ENCODE measurements at regions not wholly inside any gene's neighbourhood (a gene's known extent, or its start where the extent isn't known, plus 50 kb on each side); places are given as distances from the start of the nearest gene placed in this dataset.
A peak's percentile ranks its signal among the peaks of the same experiment; 100 is the strongest.

- Histone ChIP-seq H3K27me3 (ENCODE audit: control insufficient read depth in 1 of 2, insufficient read depth in 2 of 2, low read length in 2 of 2) (no peaks in the 10 kb centered on the region), H3K4me3 (ENCODE audit: low read length in 2 of 2) (no peak overlapping the region), H3K36me3 (ENCODE audit: control insufficient read depth in 2 of 2, insufficient read depth in 2 of 2, low read length in 2 of 2) (no peaks in the 10 kb centered on the region), H3K9me3 (ENCODE audit: control insufficient read depth in 2 of 2, low read length in 2 of 2) (no peaks in the 10 kb centered on the region), H3K4me1 (ENCODE audit: control insufficient read depth, insufficient read depth, low read length) (no peaks in the 10 kb centered on the region), H3K27ac (ENCODE audit: low read length) (no peak overlapping the region), H3K9ac (ENCODE audit: low read length in 2 of 2) (no peak overlapping the region)
Observed at GRCh38 chr13:105033999-105034398, 1501.5 kb downstream of the EFNB2 start.

GRCh38 chr13:105031306-105031705 is 1504.2 kb downstream of the EFNB2 start:
- no peak overlapping the region for H3K27ac ChIP-seq (ENCODE audit: low read length)
- no peaks in the 10 kb centered on the region for H3K9me3 ChIP-seq (ENCODE audit: control insufficient read depth in 2 of 2, low read length in 2 of 2)

GRCh38 chr13:105030851-105031250 is 1504.6 kb downstream of the EFNB2 start:
- Histone ChIP-seq H3K4me1 (ENCODE audit: control insufficient read depth, insufficient read depth, low read length) (no peaks in the 10 kb centered on the region), H3K4me3 (ENCODE audit: low read length in 2 of 2) (no peak overlapping the region), H3K27ac (ENCODE audit: low read length) (no peak overlapping the region), H3K36me3 (ENCODE audit: control insufficient read depth in 2 of 2, insufficient read depth in 2 of 2, low read length in 2 of 2) (no peaks in the 10 kb centered on the region), H3K9me3 (ENCODE audit: control insufficient read depth in 2 of 2, low read length in 2 of 2) (no peaks in the 10 kb centered on the region), H3K9ac (ENCODE audit: low read length in 2 of 2) (no peak overlapping the region), H3K27me3 (ENCODE audit: control insufficient read depth in 1 of 2, insufficient read depth in 2 of 2, low read length in 2 of 2) (no peaks in the 10 kb centered on the region)

More at GRCh38 chr13:105031306-105031705, 1504.2 kb downstream of the EFNB2 start:
- H3K36me3 ChIP-seq (ENCODE audit: control insufficient read depth in 2 of 2, insufficient read depth in 2 of 2, low read length in 2 of 2): no peaks in the 10 kb centered on the region
- H3K4me3 ChIP-seq (ENCODE audit: low read length in 2 of 2): no peak overlapping the region
- no peaks in the 10 kb centered on the region for H3K4me1 ChIP-seq (ENCODE audit: control insufficient read depth, insufficient read depth, low read length)
- H3K27me3 ChIP-seq (ENCODE audit: control insufficient read depth in 1 of 2, insufficient read depth in 2 of 2, low read length in 2 of 2): no peaks in the 10 kb centered on the region
- H3K9ac ChIP-seq (ENCODE audit: low read length in 2 of 2): no peak overlapping the region

GRCh38 chr13:105019073-105019472 is 1516.4 kb downstream of the EFNB2 start:
- H3K4me1 ChIP-seq (ENCODE audit: control insufficient read depth, insufficient read depth, low read length): no peaks in the 10 kb centered on the region
- H3K9ac ChIP-seq (ENCODE audit: low read length in 2 of 2): no peak overlapping the region
- H3K4me3 ChIP-seq (ENCODE audit: low read length in 2 of 2): no peak overlapping the region
- no peaks in the 10 kb centered on the region for H3K9me3 ChIP-seq (ENCODE audit: control insufficient read depth in 2 of 2, low read length in 2 of 2)
- H3K27ac ChIP-seq (ENCODE audit: low read length): no peak overlapping the region
- no peaks in the 10 kb centered on the region for H3K27me3 ChIP-seq (ENCODE audit: control insufficient read depth in 1 of 2, insufficient read depth in 2 of 2, low read length in 2 of 2)
- no peaks in the 10 kb centered on the region for H3K36me3 ChIP-seq (ENCODE audit: control insufficient read depth in 2 of 2, insufficient read depth in 2 of 2, low read length in 2 of 2)

- no peak overlapping the region for H3K4me3 ChIP-seq (ENCODE audit: low read length in 2 of 2)
- H3K9me3 ChIP-seq (ENCODE audit: control insufficient read depth in 2 of 2, low read length in 2 of 2): no peaks in the 10 kb centered on the region
- no peaks in the 10 kb centered on the region for H3K4me1 ChIP-seq (ENCODE audit: control insufficient read depth, insufficient read depth, low read length)
- no peak overlapping the region for H3K27ac ChIP-seq (ENCODE audit: low read length)
- H3K27me3 ChIP-seq (ENCODE audit: control insufficient read depth in 1 of 2, insufficient read depth in 2 of 2, low read length in 2 of 2): no peaks in the 10 kb centered on the region
- H3K36me3 ChIP-seq (ENCODE audit: control insufficient read depth in 2 of 2, insufficient read depth in 2 of 2, low read length in 2 of 2): no peaks in the 10 kb centered on the region
- no peak overlapping the region for H3K9ac ChIP-seq (ENCODE audit: low read length in 2 of 2)
Observed at GRCh38 chr13:105016266-105016665, 1519.2 kb downstream of the EFNB2 start.

- Histone ChIP-seq H3K27me3 (ENCODE audit: control insufficient read depth in 1 of 2, insufficient read depth in 2 of 2, low read length in 2 of 2) (no peaks in the 10 kb centered on the region), H3K9me3 (ENCODE audit: control insufficient read depth in 2 of 2, low read length in 2 of 2) (no peaks in the 10 kb centered on the region), H3K9ac (ENCODE audit: low read length in 2 of 2) (no peak overlapping the region), H3K27ac (ENCODE audit: low read length) (no peak overlapping the region), H3K36me3 (ENCODE audit: control insufficient read depth in 2 of 2, insufficient read depth in 2 of 2, low read length in 2 of 2) (no peaks in the 10 kb centered on the region), H3K4me3 (ENCODE audit: low read length in 2 of 2) (no peak overlapping the region), H3K4me1 (ENCODE audit: control insufficient read depth, insufficient read depth, low read length) (no peaks in the 10 kb centered on the region)
Observed at GRCh38 chr13:105008604-105009003, 1526.9 kb downstream of the EFNB2 start.

- H3K27me3 ChIP-seq (ENCODE audit: control insufficient read depth in 1 of 2, insufficient read depth in 2 of 2, low read length in 2 of 2): no peaks in the 10 kb centered on the region
- no peak overlapping the region for H3K4me3 ChIP-seq (ENCODE audit: low read length in 2 of 2)
- H3K4me1 ChIP-seq (ENCODE audit: control insufficient read depth, insufficient read depth, low read length): no peaks in the 10 kb centered on the region
- no peak overlapping the region for H3K27ac ChIP-seq (ENCODE audit: low read length)
- H3K36me3 ChIP-seq (ENCODE audit: control insufficient read depth in 2 of 2, insufficient read depth in 2 of 2, low read length in 2 of 2): no peaks in the 10 kb centered on the region
- no peak overlapping the region for H3K9ac ChIP-seq (ENCODE audit: low read length in 2 of 2)
- H3K9me3 ChIP-seq (ENCODE audit: control insufficient read depth in 2 of 2, low read length in 2 of 2): no peaks in the 10 kb centered on the region
Observed at GRCh38 chr13:105007166-105007808, 1528.2 kb downstream of the EFNB2 start.

- Histone ChIP-seq H3K9ac (ENCODE audit: low read length in 2 of 2) (no peak overlapping the region), H3K36me3 (ENCODE audit: control insufficient read depth in 2 of 2, insufficient read depth in 2 of 2, low read length in 2 of 2) (no peaks in the 10 kb centered on the region), H3K4me1 (ENCODE audit: control insufficient read depth, insufficient read depth, low read length) (no peaks in the 10 kb centered on the region), H3K4me3 (ENCODE audit: low read length in 2 of 2) (no peak overlapping the region), H3K9me3 (ENCODE audit: control insufficient read depth in 2 of 2, low read length in 2 of 2) (no peaks in the 10 kb centered on the region), H3K27ac (ENCODE audit: low read length) (no peak overlapping the region), H3K27me3 (ENCODE audit: control insufficient read depth in 1 of 2, insufficient read depth in 2 of 2, low read length in 2 of 2) (no peaks in the 10 kb centered on the region)
Observed at GRCh38 chr13:104996022-104996421, 1539.4 kb downstream of the EFNB2 start.

GRCh38 chr13:104993708-104994107 is 1541.8 kb downstream of the EFNB2 start:
- no peaks in the 10 kb centered on the region for H3K27me3 ChIP-seq (ENCODE audit: control insufficient read depth in 1 of 2, insufficient read depth in 2 of 2, low read length in 2 of 2)
- no peak overlapping the region for H3K27ac ChIP-seq (ENCODE audit: low read length)
- no peak overlapping the region for H3K4me3 ChIP-seq (ENCODE audit: low read length in 2 of 2)
- no peaks in the 10 kb centered on the region for H3K9me3 ChIP-seq (ENCODE audit: control insufficient read depth in 2 of 2, low read length in 2 of 2)
- H3K4me1 ChIP-seq (ENCODE audit: control insufficient read depth, insufficient read depth, low read length): no peaks in the 10 kb centered on the region
- no peak overlapping the region for H3K9ac ChIP-seq (ENCODE audit: low read length in 2 of 2)
- H3K36me3 ChIP-seq (ENCODE audit: control insufficient read depth in 2 of 2, insufficient read depth in 2 of 2, low read length in 2 of 2): no peaks in the 10 kb centered on the region

- Histone ChIP-seq H3K27me3 (ENCODE audit: control insufficient read depth in 1 of 2, insufficient read depth in 2 of 2, low read length in 2 of 2) (no peaks in the 10 kb centered on the region), H3K36me3 (ENCODE audit: control insufficient read depth in 2 of 2, insufficient read depth in 2 of 2, low read length in 2 of 2) (no peaks in the 10 kb centered on the region), H3K4me1 (ENCODE audit: control insufficient read depth, insufficient read depth, low read length) (no peaks in the 10 kb centered on the region), H3K9me3 (ENCODE audit: control insufficient read depth in 2 of 2, low read length in 2 of 2) (no peaks in the 10 kb centered on the region), H3K9ac (ENCODE audit: low read length in 2 of 2) (no peak overlapping the region), H3K4me3 (ENCODE audit: low read length in 2 of 2) (no peak overlapping the region), H3K27ac (ENCODE audit: low read length) (no peak overlapping the region)
Observed at GRCh38 chr13:104987621-104988020, 1547.8 kb downstream of the EFNB2 start.

- peak overlapping the region in 1 of 2 donors; percentile 24 for H3K4me3 ChIP-seq (ENCODE audit: low read length in 2 of 2)
- H3K9me3 ChIP-seq (ENCODE audit: control insufficient read depth in 2 of 2, low read length in 2 of 2): no peaks in the 10 kb centered on the region
- no peaks in the 10 kb centered on the region for H3K27me3 ChIP-seq (ENCODE audit: control insufficient read depth in 1 of 2, insufficient read depth in 2 of 2, low read length in 2 of 2)
- H3K36me3 ChIP-seq (ENCODE audit: control insufficient read depth in 2 of 2, insufficient read depth in 2 of 2, low read length in 2 of 2): no peaks in the 10 kb centered on the region
- no peak overlapping the region for H3K9ac ChIP-seq (ENCODE audit: low read length in 2 of 2)
- H3K4me1 ChIP-seq (ENCODE audit: control insufficient read depth, insufficient read depth, low read length): no peaks in the 10 kb centered on the region
- H3K27ac ChIP-seq (ENCODE audit: low read length): no peak overlapping the region
Observed at GRCh38 chr13:104984296-104984818, 1551.1 kb downstream of the EFNB2 start.
